ENCODE measurements at regions not wholly inside any gene's neighbourhood (a gene's known extent, or its start where the extent isn't known, plus 50 kb on each side); places are given as distances from the start of the nearest gene placed in this dataset.
"Not testable (repeated sequence)": the region's sequence is repeated elsewhere in the genome, so short reads cannot be mapped to it uniquely, and the experiment has no call there.

GRCh38 chr6:167669553-167669849 is 157.2 kb upstream of the AFDN start:
- Histone ChIP-seq H3K4me1 (ENCODE audit: low read depth) (peaks cover 6% of the 10 kb centered on the region), H3K9me3 (no peaks in the 10 kb centered on the region), H3K36me3 (ENCODE audit: low read depth) (no peaks in the 10 kb centered on the region), H3K4me3 (no peak overlapping the region)
- DNase-seq (no peak), ATAC-seq (no peak)
- no peak for TF ChIP-seq CTCF (IDR thresholded peaks at IDR 0.05)
- intact Hi-C loops (cut with DNase I, micrococcal nuclease) = no loop called here

- Histone ChIP-seq H3K9me3 (no peaks in the 10 kb centered on the region), H3K4me1 (ENCODE audit: low read depth) (peaks cover 6% of the 10 kb centered on the region), H3K36me3 (ENCODE audit: low read depth) (no peaks in the 10 kb centered on the region), H3K4me3 (no peak overlapping the region)
- intact Hi-C loops (cut with DNase I, micrococcal nuclease) = no loop called here
- no peak for TF ChIP-seq CTCF (IDR thresholded peaks at IDR 0.05)
- DNase-seq (no peak), ATAC-seq (no peak)
These were observed 156.6 kb upstream of the AFDN start for GRCh38 chr6:167669870-167670802.

- TF ChIP-seq CTCF (IDR thresholded peaks at IDR 0.05) = no peak
- no peak for ATAC-seq
- Histone ChIP-seq H3K9me3 (no peaks in the 10 kb centered on the region), H3K4me1 (ENCODE audit: low read depth) (peaks cover 14% of the 10 kb centered on the region), H3K36me3 (ENCODE audit: low read depth) (no peaks in the 10 kb centered on the region), H3K4me3 (no peak overlapping the region)
- no peak for DNase-seq
- intact Hi-C loops (cut with DNase I, micrococcal nuclease) = no loop called here
These were observed 155.8 kb upstream of the AFDN start for GRCh38 chr6:167670938-167671338.

GRCh38 chr6:167671379-167671976 is 155.2 kb upstream of the AFDN start:
- H3K4me3 ChIP-seq; DNase-seq; H3K36me3 ChIP-seq (ENCODE audit: low read depth); intact Hi-C loops (cut with DNase I, micrococcal nuclease); ATAC-seq; H3K9me3 ChIP-seq: not testable (repeated sequence)
- H3K4me1 ChIP-seq (ENCODE audit: low read depth) = peaks cover 16% of the 10 kb centered on the region

- ATAC-seq (no peak), DNase-seq (no peak)
- Histone ChIP-seq H3K9me3 (no peaks in the 10 kb centered on the region), H3K4me1 (ENCODE audit: low read depth) (peaks cover 22% of the 10 kb centered on the region), H3K4me3 (no peak overlapping the region), H3K36me3 (ENCODE audit: low read depth) (no peaks in the 10 kb centered on the region)
- TF ChIP-seq CTCF (IDR thresholded peaks at IDR 0.05) = no peak
- intact Hi-C loops (cut with DNase I, micrococcal nuclease) = no loop called here
These were observed 154.6 kb upstream of the AFDN start for GRCh38 chr6:167671977-167672687.

- H3K9me3 ChIP-seq = no peaks in the 10 kb centered on the region
- intact Hi-C loops (cut with DNase I, micrococcal nuclease) = no loop called here
- no peak for TF ChIP-seq CTCF (IDR thresholded peaks at IDR 0.05)
- no peak overlapping the region for H3K4me3 ChIP-seq
- peaks cover 28% of the 10 kb centered on the region for H3K4me1 ChIP-seq (ENCODE audit: low read depth)
- DNase-seq (no peak), ATAC-seq (no peak)
- H3K36me3 ChIP-seq (ENCODE audit: low read depth) = no peaks in the 10 kb centered on the region
These were observed 154.0 kb upstream of the AFDN start for GRCh38 chr6:167672738-167673137.
